Gastroesophageal sphincter (tissue), 3 donors: ENCODE measurements at regions not wholly inside any gene's neighbourhood (a gene's known extent, or its start where the extent isn't known, plus 50 kb on each side); places are given as distances from the start of the nearest gene placed in this dataset.

ENCODE experiments used
- CTCF ChIP-seq, 4 experiments: fragments of 200-600 bp in 2 of 4; fragments of 450-650 bp in 2 of 4; sonication (generic) in 1 of 4; IDR thresholded peaks; one replicate each; pipeline ENCODE4 v1.5.1; 2017 to 2019; ENCODE audit warnings: antibody characterized with exemption in 4 of 4, mild to moderate bottlenecking in 2 of 4, moderate library complexity in 2 of 4
- POLR2A ChIP-seq, 2 donors: fragments of 450-650 bp; IDR thresholded peaks; one replicate each; pipeline ENCODE4 v1.6.1; 2017; ENCODE audit warnings: antibody characterized with exemption in 2 of 2, mild to moderate bottlenecking in 2 of 2, moderate library complexity in 1 of 2

DNA sequence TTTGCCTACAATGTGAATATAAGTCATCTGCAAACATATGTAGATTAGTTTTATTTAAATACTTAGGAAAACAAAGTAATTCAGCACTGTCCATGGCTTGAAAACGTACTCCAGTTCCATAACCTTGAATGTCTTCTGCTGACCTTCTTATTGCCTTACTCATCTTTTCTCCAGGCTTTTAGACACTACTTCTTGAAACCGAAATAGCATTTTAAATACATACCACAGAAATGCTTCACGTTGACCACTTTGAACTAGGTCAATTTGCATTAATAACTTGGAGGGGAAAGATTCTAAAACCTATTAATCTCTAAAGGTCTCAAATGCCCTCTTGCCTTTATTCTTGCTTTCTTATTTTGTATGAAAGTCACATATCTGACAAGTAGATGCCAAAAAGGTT lies 995.4 kb upstream of the ACO1 start:
- TF ChIP-seq POLR2A (IDR thresholded peaks at IDR 0.05) (no peak), CTCF (IDR thresholded peaks at IDR 0.05) (no peak)
